ENCODE measurements at regions not wholly inside any gene's neighbourhood (a gene's known extent, or its start where the extent isn't known, plus 50 kb on each side); places are given as distances from the start of the nearest gene placed in this dataset.
A peak's percentile ranks its signal among the peaks of the same experiment; 100 is the strongest.

DNA sequence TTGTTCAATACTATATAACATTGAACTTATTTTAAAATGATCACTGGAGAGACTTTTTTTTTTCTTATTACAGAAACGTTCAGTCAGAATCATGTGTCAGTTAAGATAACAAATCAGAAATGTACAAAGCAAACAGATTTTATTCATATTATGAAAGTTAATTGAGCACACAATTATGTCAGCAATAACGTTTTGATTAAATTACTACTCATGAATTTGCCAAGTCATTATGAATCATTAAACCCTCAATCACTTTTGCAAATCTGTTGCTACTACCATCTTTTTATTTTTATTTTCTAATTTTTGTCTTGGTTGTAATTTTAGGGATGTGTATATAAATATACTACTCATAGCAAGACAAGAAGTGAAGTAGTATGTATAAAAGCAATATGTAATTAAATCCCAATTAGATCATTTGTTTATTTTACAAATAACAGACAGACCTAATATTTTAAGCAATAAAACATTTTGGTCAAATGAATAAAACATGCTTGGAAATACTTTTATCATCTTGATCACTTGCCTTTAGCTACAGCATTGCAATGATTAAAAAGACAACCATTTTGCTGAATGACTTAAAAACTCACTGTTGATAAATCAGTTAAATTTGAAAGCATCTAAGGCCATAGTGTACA lies 893.4 kb upstream of the MIR17HG start:
- no peak for TF ChIP-seq FOS (IDR thresholded peaks at IDR 0.05; ENCODE audit: low read depth, low read length)
- peak; percentile 43 for TF ChIP-seq NFE2L2 (IDR thresholded peaks at IDR 0.05; ENCODE audit: low read depth, low read length)
- TF ChIP-seq, protein P1, sequence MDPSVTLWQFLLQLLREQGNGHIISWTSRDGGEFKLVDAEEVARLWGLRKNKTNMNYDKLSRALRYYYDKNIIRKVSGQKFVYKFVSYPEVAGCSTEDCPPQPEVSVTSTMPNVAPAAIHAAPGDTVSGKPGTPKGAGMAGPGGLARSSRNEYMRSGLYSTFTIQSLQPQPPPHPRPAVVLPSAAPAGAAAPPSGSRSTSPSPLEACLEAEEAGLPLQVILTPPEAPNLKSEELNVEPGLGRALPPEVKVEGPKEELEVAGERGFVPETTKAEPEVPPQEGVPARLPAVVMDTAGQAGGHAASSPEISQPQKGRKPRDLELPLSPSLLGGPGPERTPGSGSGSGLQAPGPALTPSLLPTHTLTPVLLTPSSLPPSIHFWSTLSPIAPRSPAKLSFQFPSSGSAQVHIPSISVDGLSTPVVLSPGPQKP (IDR thresholded peaks at IDR 0.05; ENCODE audit: borderline replicate concordance, low read depth, low read length), result no peak
- Histone ChIP-seq H4K8ac (ENCODE audit: low read depth in 2 of 2, low read length in 2 of 2) (no peak overlapping the region), H3K56ac (ENCODE audit: extremely low read depth, insufficient read depth, low read length) (no peak overlapping the region), H3K14ac (replicated peaks; ENCODE audit: low read depth, low read length) (no peak overlapping the region), H3K9me1 (ENCODE audit: insufficient read depth, low read length) (no peaks in the 10 kb centered on the region), H2AK9ac (replicated peaks; ENCODE audit: low read depth, low read length, poor library complexity) (no peak overlapping the region), H3K27me3 (ENCODE audit: control insufficient read depth, insufficient read depth, low read length) (no peaks in the 10 kb centered on the region), H2BK5ac (ENCODE audit: low read depth, low read length, poor library complexity, severe bottlenecking) (no peak overlapping the region), H3K9me3 (ENCODE audit: control insufficient read depth, insufficient read depth, low read length) (no peaks in the 10 kb centered on the region), H3K18ac (ENCODE audit: low read depth, low read length) (no peak overlapping the region), H3K23ac (ENCODE audit: low read depth, low read length) (no peak overlapping the region), H3K9ac (ENCODE audit: low read depth, low read length) (no peak overlapping the region), H4K91ac (ENCODE audit: insufficient read depth, low read depth, low read length) (no peak overlapping the region), H3K36me3 (ENCODE audit: control insufficient read depth, insufficient read depth, low read length) (no peaks in the 10 kb centered on the region), H4K20me1 (ENCODE audit: insufficient read depth, low read length) (no peaks in the 10 kb centered on the region), H2BK15ac (ENCODE audit: low read depth, low read length) (no peak overlapping the region), H3K4me2 (ENCODE audit: low read depth, low read length) (no peak overlapping the region), H2BK120ac (ENCODE audit: low read depth, low read length) (no peak overlapping the region), H2BK20ac (ENCODE audit: low read depth, low read length) (no peak overlapping the region), H2AK5ac (ENCODE audit: low read depth, low read length) (no peak overlapping the region), H3K4ac (ENCODE audit: low read depth, low read length) (no peak overlapping the region), H2AFZ (replicated peaks; ENCODE audit: low read length, poor library complexity) (no peak overlapping the region), H3K4me3 (ENCODE audit: insufficient read depth, low read depth, low read length) (no peak overlapping the region), H3K79me1 (ENCODE audit: low read depth in 1 of 2, low read length in 2 of 2) (no peaks in the 10 kb centered on the region), H3K27ac (ENCODE audit: insufficient read depth, low read length) (no peak overlapping the region), H4K5ac (ENCODE audit: low read depth, low read length) (no peak overlapping the region), H3K4me1 (ENCODE audit: control insufficient read depth, insufficient read depth, low read length) (no peaks in the 10 kb centered on the region)
- dilution Hi-C loops (cut with HindIII; ENCODE audit: low sequenced_read_pairs, unreplicated experiment), result no loop called here
- no CpG with 5 or more reads among the region's 2 CpGs for WGBS, 2 experiments (ENCODE audit: extremely low coverage in 2 of 2, insufficient read length in 1 of 2)
- ChIA-PET CTCF (no interaction called here), POLR2A (ENCODE audit: unreplicated experiment) (no interaction called here)
- DNase-seq, result no peak
- BruUV-seq (replicated peaks), result no TSS peak
- ATAC-seq (ENCODE audit: low read depth), result no peak
- intact Hi-C loops (cut with micrococcal nuclease), result no loop called here
- in situ Hi-C loops (cut with MboI; ENCODE audit: low sequenced_read_pairs), result no loop called here

All from IMR-90 (cell line).